NCI-H2227 (cell line): ENCODE measurements at regions not wholly inside any gene's neighbourhood (a gene's known extent, or its start where the extent isn't known, plus 50 kb on each side); places are given as distances from the start of the nearest gene placed in this dataset.
A peak's percentile ranks its signal among the peaks of the same experiment; 100 is the strongest.

Experiments
- DNase-seq: peaks from one replicate; lab custom pipeline; 2025; ENCODE audit not compliant: unreplicated experiment; lab: John Stamatoyannopoulos, UW

GRCh38 chr2:42939411-42940206 lies 147.2 kb upstream of the HAAO start:
- no peak for DNase-seq

- DNase-seq: no peak
Measured at GRCh38 chr2:42938671-42939370, 146.4 kb upstream of the HAAO start.

- DNase-seq: no peak
Measured at GRCh38 chr2:42937171-42937875, 144.9 kb upstream of the HAAO start.

DNA sequence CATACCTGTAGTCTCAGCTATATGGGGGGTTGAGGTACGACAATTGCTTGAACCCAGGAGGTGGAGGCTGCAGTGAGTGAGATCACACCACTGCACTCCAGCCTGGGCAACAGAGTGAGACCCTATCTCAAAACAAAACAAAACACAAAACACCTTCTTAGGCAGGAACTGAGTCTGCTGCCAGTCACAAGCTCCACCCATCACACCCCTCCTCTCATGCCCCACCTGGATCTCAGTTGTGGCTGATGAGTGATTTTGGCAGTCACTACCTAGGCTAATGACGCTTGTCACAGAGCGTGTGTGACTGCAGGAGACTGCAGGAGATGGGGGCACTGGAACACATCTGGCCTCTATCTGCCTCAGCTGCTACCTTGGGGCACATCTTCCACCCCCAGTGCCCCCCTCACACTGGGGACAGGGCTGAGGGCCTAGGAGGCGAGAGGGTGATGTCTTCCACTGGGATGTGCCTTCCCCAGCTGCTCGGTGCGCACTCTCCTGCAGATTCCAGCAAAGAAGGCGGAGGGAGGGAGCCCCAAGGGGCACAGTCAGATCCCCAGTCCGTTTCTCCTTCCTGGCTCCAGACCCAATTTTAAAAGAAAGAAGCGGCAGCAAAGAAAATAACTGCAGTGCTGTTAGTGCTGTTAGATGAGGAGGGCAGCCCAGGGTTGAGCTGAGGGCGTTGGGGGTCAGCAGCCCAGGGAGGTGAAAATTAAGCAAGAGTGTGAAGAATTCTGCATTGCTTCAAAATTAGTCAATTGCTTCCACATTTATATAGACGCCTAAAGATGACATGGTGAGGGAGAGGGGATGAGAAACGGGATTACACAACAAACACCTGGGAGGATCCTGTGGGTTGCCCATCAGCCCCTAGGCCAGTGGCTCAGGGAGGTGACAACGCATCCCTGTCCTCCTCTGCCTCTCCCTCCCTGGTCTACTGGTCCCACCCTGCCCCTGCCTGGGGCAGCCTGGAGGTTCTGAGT lies 143.6 kb upstream of the HAAO start:
- no peak for DNase-seq

DNA sequence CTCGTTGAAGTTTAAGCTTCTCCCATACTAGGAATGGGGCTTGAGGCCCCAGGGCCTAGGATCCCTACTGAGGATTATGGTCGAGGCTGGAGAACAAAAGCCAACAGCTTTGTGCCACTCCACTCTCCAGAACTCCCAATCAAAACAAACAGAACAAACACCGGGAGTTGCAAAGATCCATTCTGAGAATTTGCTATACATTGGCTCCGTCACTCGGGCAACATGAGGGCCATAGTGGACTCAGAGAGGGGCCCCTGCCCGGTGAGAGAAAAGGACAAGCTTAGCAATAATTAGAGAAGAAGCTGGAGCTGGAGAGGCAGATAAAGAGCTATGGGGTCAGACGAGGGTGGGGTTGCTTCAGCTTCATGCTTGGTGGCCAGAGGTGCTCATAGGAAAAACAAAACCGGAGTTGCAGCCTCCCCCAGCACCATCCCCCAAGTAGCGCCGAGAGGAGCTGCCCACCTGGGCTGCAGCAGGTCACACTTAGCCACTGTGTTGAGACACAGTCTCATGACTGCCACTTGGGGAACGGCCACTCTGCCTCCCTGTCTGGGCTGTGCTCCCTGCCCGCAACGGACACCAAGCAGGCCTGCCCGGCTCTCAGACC lies 142.3 kb upstream of the HAAO start:
- no peak for DNase-seq

GRCh38 chr2:42933824-42934254 lies 141.5 kb upstream of the HAAO start:
- DNase-seq: no peak

DNA sequence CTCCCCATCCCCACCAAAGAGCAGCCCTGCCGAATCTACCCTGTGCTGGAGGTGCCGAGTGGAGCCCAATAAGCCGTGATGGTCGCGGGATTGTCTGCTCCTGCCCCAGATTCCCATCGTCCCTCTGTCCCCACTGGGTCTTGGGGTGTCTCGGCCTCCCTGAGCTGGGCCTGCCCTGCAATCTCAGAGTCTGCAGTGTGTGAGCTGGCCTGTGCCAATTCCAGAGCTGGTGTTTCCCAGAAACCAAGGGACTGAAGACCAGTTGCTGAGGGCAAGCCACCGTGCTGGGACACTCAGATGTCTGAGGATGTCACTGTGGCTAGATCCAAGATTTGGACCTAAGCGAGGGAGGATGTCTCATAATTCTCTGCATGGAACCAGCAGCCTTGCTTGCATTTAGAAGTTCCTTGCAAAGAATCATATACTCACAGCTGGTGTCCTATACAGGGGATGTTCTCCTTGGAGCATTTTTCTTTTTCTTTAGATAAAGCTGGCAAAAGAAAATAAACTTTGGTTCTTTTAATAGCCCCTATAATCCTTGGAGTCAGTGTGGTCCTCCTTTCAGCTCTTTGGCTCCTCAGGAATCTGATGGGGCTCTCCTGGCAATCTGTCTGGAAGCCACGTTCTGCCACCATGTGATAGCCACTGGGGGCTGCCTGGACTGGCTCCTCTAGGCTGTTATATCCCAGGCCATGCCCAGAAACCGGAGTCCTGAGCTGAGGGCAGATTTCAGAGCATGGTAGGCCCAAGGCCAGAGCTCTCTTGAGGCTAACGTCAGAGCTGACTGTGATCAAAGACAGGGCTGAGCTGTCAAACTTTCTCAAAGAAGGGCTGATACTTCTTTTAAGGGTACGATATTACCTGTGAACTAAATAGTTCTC lies 140.1 kb upstream of the HAAO start:
- DNase-seq: no peak

DNA sequence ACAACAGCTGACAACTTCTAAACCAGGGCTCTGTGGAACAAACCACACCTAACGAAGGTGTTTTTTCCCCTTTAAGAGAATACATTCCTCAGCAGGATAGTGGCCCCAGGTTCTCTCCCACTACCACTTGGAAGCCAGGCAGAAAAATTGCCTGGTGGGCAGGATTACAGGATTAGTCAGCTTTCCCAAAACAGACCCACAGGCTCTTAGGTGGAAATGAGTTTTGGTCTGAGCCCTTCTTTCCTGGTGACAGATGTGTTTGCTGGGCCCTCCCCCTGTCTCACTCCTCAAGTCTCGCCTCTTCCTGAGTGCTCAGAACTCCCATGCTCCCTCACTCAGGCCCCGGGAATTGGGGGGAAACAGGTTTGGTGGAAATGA lies 139.4 kb upstream of the HAAO start:
- no peak for DNase-seq

GRCh38 chr2:42931146-42931817 lies 138.9 kb upstream of the HAAO start:
- no peak for DNase-seq

- DNase-seq: no peak
Measured at GRCh38 chr2:42930025-42930581, 137.7 kb upstream of the HAAO start.

GRCh38 chr2:42929546-42930024 lies 137.2 kb upstream of the HAAO start:
- no peak for DNase-seq

DNA sequence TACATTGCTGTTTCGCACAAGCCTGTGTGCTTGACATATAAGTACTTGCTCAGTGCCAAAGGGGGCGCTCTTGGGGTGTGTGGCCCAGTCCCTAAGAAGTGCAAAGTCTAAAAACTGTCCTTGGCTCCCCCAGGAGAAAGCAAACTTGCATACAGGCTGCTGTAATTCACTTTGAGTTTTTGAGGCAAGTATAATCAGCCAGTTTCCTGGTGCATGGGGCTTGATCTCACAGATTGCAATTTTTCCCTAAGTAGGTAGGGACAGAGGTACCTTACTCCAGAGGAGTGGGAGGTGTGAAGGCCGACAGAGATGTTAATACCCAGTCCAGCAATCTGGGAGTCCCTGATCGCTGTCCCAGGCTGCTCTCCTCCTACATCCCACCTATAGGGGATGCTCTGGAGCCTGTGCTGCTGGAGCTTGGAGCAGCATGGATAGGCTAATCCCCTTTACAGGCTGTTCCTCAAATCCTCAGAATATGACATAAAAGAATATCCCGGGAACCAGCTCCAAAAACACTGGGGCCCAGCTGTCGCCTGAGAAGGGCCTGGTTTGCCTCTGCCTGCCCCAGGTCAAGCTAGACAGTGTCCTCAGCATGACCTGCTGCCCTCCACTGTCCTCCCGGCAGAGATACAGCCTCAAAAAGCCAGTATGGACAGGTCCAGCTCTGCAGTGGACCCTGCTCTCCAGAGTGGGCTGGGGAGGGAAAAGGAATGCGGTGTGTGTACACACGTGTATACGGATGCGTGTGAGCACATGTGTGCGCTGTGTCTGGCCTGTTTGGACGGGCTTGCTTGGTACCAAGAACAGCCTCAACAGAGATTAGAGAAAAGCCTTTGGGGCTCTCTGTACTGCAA lies 136.5 kb upstream of the HAAO start:
- DNase-seq: peak; percentile 44

GRCh38 chr2:42928161-42928691 lies 135.8 kb upstream of the HAAO start:
- no peak for DNase-seq

DNA sequence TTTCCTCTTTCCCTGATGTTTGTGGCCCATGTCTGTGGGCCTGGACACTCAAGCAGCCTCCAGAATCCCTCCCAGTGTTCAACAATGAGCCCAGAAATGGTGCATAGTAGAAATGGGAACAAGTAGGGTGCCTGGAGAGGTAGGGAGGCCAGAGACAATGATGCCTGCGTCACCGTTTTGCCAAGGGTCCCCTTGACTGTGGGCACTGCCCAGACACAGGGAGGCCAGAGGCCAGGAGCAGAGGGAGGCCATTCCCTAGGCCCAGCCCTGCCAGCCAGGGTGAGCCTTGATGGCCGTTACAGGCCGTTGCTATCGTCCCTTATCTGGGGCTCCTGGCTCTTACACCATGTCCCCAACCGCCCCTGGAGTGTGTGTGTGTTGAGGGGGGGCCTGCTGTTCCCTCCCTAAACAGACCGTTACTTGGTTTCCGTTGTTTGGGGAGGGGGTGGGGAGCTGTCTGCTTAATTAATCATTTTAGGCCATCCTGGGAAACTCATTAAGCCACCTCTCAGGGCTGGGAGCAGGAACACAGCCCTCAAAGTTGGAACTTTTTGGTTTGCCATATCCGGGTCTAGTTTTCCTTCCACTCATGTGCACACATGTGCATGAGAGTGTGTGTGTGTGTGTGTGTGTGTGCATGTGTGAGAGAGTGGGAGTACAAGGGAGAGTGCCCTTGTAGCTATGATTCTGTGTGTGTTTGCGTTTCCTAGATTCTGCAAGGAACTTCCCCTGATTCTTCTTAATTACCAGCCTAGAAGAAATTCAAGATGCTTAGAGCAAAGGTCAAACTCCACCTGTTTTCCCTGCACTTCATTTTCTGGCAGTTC lies 135.2 kb upstream of the HAAO start:
- DNase-seq: peak; percentile 85

- DNase-seq: no peak
Measured at GRCh38 chr2:42926434-42927333, 134.3 kb upstream of the HAAO start.
